HCT116 (cell line): ENCODE measurements at regions not wholly inside any gene's neighbourhood (a gene's known extent, or its start where the extent isn't known, plus 50 kb on each side); places are given as distances from the start of the nearest gene placed in this dataset.

Experiments used
- CTCF ChIP-seq, 3 experiments: fragments of 200-600 bp in 1 of 3; sonication (generic) in 1 of 3; IDR thresholded peaks in 2 of 3; conservative IDR thresholded peaks in 1 of 3; 2 replicates each; pipeline ENCODE4 v1.5.1; 2012 to 2017; ENCODE audit warnings: low read depth in 2 of 3, low read length in 2 of 3, antibody characterized with exemption in 1 of 3, borderline replicate concordance in 1 of 3, control low read depth in 1 of 3, mild to moderate bottlenecking in 1 of 3, mixed read lengths in 1 of 3, mixed run types in 1 of 3, moderate library complexity in 1 of 3; ENCODE audit not compliant: insufficient read depth in 1 of 3
- MAX ChIP-seq: IDR thresholded peaks from 2 replicates; pipeline ENCODE4 v1.6.1; 2012
- POLR2A ChIP-seq: IDR thresholded peaks from 2 replicates; pipeline ENCODE4 v1.7.0; 2011; ENCODE audit warnings: borderline replicate concordance; ENCODE audit not compliant: insufficient read depth, insufficient read length; ENCODE audit errors: extremely low read depth
- SIN3A ChIP-seq: IDR thresholded peaks from 2 replicates; pipeline ENCODE4 v1.6.1; 2012; ENCODE audit warnings: low read depth
- ZFX ChIP-seq: fragments of 450-650 bp; IDR thresholded peaks from 2 replicates; pipeline ENCODE4 v1.6.1; 2017

GRCh38 chr13:60642552-60642951 is 245.5 kb downstream of the TDRD3 start:
- no peak for TF ChIP-seq CTCF (IDR thresholded peaks at IDR 0.05 in 2 of 3, conservative IDR thresholded peaks at IDR 0.05 in 1 of 3; ENCODE audit: borderline replicate concordance in 1 of 3, insufficient read depth in 1 of 3, low read depth in 2 of 3, low read length in 2 of 3)
- no peak for TF ChIP-seq MAX
- no peak for TF ChIP-seq POLR2A
- TF ChIP-seq ZFX, result no peak
- TF ChIP-seq SIN3A, result no peak
